Adrenal gland (tissue), 9 donors: ENCODE measurements at regions not wholly inside any gene's neighbourhood (a gene's known extent, or its start where the extent isn't known, plus 50 kb on each side); places are given as distances from the start of the nearest gene placed in this dataset.

ENCODE experiments used
- DNase-seq, 7 donors: peaks; one replicate each; pipeline ENCODE4 v3.0.0-alpha.2; 2019 to 2020
- H3K27ac ChIP-seq, 5 donors: fragments of 200-600 bp; sonication (generic) in 4 of 5; 1 replicate in 3 of 5; 2 replicates in 2 of 5; pipeline versions ENCODE4 v1.5.1 to v1.8.0; 2016 to 2020; ENCODE audit warnings: mild to moderate bottlenecking in 1 of 5
- H3K27me3 ChIP-seq: fragments of 200-600 bp; 2 replicates; pipeline ENCODE4 v1.8.0; 2021
- H3K36me3 ChIP-seq, 2 donors: fragments of 200-600 bp; replicated peaks in 1 of 2; 1 replicate in 1 of 2; 2 replicates in 1 of 2; pipeline versions ENCODE4 v1.5.1 to v1.8.0; 2018 to 2022
- H3K4me1 ChIP-seq, 2 donors: fragments of 200-600 bp; replicated peaks in 1 of 2; 1 replicate in 1 of 2; 2 replicates in 1 of 2; pipeline versions ENCODE4 v1.5.1 to v1.8.0; 2018 to 2021
- H3K4me3 ChIP-seq, 4 donors: fragments of 200-600 bp; sonication (generic) in 3 of 4; one replicate each; pipeline ENCODE4 v1.5.1; 2016 to 2018
- H3K9me3 ChIP-seq, 3 donors: fragments of 200-600 bp; sonication (generic) in 1 of 3; replicated peaks in 1 of 3; 1 replicate in 2 of 3; 2 replicates in 1 of 3; pipeline versions ENCODE4 v1.5.1 to v1.8.0; 2016 to 2021
- POLR2A ChIP-seq, 2 donors: fragments of 450-650 bp; IDR thresholded peaks; one replicate each; pipeline ENCODE4 v1.6.1; 2017; ENCODE audit warnings: antibody characterized with exemption in 2 of 2, mild to moderate bottlenecking in 2 of 2, moderate library complexity in 1 of 2
- whole genome bisulfite sequencing, 4 donors: extraction: QIAGEN DNeasy Blood & Tissue Kit in 2 of 4; methylation state at CpG; one replicate each; pipeline versions ENCODE4 v1.1.5 to v1.1.7; 2013 to 2017; 5-methylcytosine and 5-hydroxymethylcytosine counted together
- intact Hi-C, 2 donors: fragments of 100-400 bp; cut with DNase I; formaldehyde crosslinking; loops; one replicate each; pipeline versions ENCODE4 v1.14.1 to v1.15.0; 2022 to 2023
- small RNA-seq, 2 donors: library from RNA; depleted of rRNA; stranded (forward); fragments of <200 nt; gene quantifications; one replicate each; pipeline ENCODE3, GENCODE V24; 2016
- TF ChIP-seq, protein P1 (sequence below), 6 experiments: fragments of 450-650 bp in 4 of 6; fragments of 200-600 bp in 2 of 6; sonication (generic) in 1 of 6; IDR thresholded peaks; 1 replicate in 5 of 6; 2 replicates in 1 of 6; pipeline versions ENCODE4 v1.5.1 to v1.8.0; 2016 to 2021; ENCODE audit warnings: antibody characterized with exemption in 6 of 6, mild to moderate bottlenecking in 2 of 6, moderate library complexity in 1 of 6
- donor health status: healthy with polysubstance abuse.
- donor health status: Bipolar disorder and iron deficiency.
- donor health status: DM: yes; HTN: yes; CAD: no.
- donor health status: DM: no; HTN: no; CAD: no.
- donor health status: DM: no; HTN: no; CAD: no.

DNA sequence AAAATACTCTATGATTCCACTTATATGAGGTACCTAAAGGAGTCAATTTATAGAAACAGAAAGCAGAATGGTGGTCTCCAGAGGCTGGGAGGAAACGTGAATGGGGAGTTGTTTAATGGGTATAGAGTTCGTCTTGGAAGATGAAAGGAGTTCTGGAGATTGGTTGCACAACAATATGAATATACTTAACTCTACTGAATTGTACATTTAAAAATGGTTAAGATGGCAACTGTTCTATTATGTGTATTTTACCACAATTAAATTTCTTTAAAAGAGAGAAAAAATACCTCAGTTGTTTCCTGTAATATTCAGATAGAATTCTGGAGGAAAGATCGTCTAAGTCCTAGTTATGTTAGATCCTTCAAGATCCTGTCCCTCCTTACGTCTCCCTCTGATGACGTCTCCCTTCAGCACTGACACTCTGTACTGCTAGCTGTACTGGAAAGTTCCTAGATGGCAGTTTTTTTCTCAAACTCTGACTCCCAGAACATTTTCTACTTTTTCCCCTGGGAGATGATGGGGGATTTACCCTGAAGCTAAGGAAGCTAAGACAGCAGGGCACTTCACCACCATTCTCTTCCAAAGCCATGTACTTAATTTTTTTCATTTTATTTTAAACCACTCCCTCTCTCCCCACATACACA is 53.2 kb upstream of the CAV2 start:
- no peak overlapping the region for H3K4me3 ChIP-seq
- DNase-seq = no peak
- H3K9me3 ChIP-seq = no peaks in the 10 kb centered on the region
- no peak overlapping the region for H3K27ac ChIP-seq
- no peaks in the 10 kb centered on the region for H3K36me3 ChIP-seq
- TF ChIP-seq, protein P1, sequence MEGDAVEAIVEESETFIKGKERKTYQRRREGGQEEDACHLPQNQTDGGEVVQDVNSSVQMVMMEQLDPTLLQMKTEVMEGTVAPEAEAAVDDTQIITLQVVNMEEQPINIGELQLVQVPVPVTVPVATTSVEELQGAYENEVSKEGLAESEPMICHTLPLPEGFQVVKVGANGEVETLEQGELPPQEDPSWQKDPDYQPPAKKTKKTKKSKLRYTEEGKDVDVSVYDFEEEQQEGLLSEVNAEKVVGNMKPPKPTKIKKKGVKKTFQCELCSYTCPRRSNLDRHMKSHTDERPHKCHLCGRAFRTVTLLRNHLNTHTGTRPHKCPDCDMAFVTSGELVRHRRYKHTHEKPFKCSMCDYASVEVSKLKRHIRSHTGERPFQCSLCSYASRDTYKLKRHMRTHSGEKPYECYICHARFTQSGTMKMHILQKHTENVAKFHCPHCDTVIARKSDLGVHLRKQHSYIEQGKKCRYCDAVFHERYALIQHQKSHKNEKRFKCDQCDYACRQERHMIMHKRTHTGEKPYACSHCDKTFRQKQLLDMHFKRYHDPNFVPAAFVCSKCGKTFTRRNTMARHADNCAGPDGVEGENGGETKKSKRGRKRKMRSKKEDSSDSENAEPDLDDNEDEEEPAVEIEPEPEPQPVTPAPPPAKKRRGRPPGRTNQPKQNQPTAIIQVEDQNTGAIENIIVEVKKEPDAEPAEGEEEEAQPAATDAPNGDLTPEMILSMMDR (IDR thresholded peaks at IDR 0.05) = no peak
- TF ChIP-seq POLR2A (IDR thresholded peaks at IDR 0.05) = no peak
- no peaks in the 10 kb centered on the region for H3K27me3 ChIP-seq
- no peaks in the 10 kb centered on the region for H3K4me1 ChIP-seq
- intact Hi-C loops = no loop called here
- 75 to 84% (median 81%) methylated on average over 5 of the region's 5 CpGs for WGBS, 4 donors

DNA sequence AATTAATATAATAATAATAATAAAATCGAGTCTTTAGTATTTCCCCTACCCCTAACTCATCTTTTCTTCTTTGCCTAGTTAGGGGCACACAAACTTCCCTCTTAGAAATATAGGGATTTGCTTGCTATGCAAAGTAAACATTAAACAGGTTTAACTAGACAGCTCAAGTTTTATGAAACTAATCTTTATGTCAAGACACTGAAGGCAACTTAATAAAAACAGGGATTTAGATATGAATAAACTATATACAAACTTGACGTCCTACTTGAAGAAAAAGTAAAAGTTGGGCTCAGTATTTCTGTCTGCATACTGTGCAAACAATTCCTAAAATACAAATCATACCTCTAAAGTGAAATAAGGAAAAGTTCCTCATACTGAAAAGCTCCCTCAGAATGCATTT is 52.1 kb upstream of the CAV2 start:
- no peak overlapping the region for H3K27ac ChIP-seq
- intact Hi-C loops = no loop called here
- H3K27me3 ChIP-seq = no peaks in the 10 kb centered on the region
- no peaks in the 10 kb centered on the region for H3K36me3 ChIP-seq
- TF ChIP-seq, protein P1 (IDR thresholded peaks at IDR 0.05) = no peak
- no peak for TF ChIP-seq POLR2A (IDR thresholded peaks at IDR 0.05)
- no peaks in the 10 kb centered on the region for H3K9me3 ChIP-seq
- no peak for DNase-seq
- no peaks in the 10 kb centered on the region for H3K4me1 ChIP-seq
- H3K4me3 ChIP-seq = no peak overlapping the region
- WGBS, 4 donors = 54 to 76% (median 67%) methylated on average over 2 of the region's 2 CpGs

DNA sequence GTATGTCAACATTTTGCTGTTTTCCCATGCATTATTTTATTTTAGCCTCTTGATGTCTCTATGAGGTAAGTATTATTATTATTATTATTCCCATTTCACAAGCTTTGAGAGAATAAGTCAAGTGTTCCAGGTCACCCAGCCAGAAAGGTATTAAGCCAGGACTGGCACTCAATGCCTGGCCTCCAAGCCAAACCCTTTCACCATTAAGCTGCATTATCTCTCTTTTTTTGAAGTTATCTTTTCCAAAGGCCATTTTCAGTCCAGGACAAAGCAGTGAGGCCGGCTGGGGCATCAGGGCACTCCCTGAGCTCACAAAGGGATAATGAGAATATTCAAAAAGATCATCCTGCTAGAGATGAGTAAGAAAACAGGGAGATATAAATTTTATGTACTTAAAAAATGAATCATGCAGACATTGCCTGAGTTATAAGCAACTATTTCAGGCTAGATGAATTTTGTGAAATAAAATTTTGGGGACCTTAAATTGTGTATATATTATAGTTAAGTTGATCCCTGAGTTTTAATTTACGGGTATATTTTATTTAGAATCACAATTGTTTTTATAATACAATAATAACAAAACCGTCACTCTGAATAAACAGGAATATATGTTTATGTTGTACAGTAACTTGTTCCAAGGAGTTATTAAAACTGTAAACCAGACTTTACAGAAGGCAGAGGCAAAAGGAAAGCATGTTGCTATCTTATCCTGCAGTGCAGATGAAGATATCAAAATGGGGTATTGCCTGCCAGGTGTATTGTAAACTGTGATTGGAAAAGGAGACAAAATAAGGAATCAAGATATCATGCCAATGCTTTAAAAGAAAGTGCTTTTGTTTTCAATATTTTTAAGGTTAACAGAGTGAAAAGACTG is 51.3 kb upstream of the CAV2 start:
- WGBS, 4 donors = 54 to 75% (median 57%) methylated on average over 3 of the region's 3 CpGs
- Histone ChIP-seq H3K27me3 (no peaks in the 10 kb centered on the region), H3K27ac (no peak overlapping the region), H3K36me3 (no peaks in the 10 kb centered on the region), H3K4me1 (no peaks in the 10 kb centered on the region), H3K4me3 (no peak overlapping the region), H3K9me3 (no peaks in the 10 kb centered on the region)
- no peak for TF ChIP-seq POLR2A (IDR thresholded peaks at IDR 0.05)
- TF ChIP-seq, protein P1 (IDR thresholded peaks at IDR 0.05) = no peak
- intact Hi-C loops = no loop called here
- no peak for DNase-seq

DNA sequence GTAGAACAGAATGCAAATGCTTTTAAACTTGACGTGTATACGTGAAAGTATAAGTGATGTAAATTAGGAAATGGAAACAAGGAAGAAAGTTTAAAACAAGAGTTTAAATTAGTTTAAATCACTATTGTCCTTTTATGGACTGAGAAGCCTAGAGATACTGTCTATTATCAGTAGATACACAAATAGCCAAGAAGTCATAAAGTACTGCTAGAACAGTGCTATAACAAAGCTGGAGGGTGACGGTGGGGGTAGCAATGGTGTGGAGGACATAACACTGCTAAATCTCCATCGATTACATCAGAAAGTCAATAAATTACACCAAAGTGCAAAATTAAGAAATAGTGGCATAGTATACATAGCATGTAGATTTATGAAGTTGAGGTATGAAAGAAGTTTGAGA is 50.1 kb upstream of the CAV2 start:
- no peaks in the 10 kb centered on the region for H3K9me3 ChIP-seq
- H3K27ac ChIP-seq = no peak overlapping the region
- H3K4me1 ChIP-seq = no peaks in the 10 kb centered on the region
- no peak overlapping the region for H3K4me3 ChIP-seq
- no peak for DNase-seq
- 82 to 88% (median 86%) methylated on average over 4 of the region's 4 CpGs for WGBS, 4 donors
- no peaks in the 10 kb centered on the region for H3K27me3 ChIP-seq
- intact Hi-C loops = no loop called here
- TF ChIP-seq POLR2A (IDR thresholded peaks at IDR 0.05) = no peak
- TF ChIP-seq, protein P1 (IDR thresholded peaks at IDR 0.05) = no peak
- H3K36me3 ChIP-seq = no peaks in the 10 kb centered on the region

Small RNAs in the stretch of these regions (small RNA-seq; reads per million reads assigned to genes)
- 0 reads per million in 2 donors for gene RF00017
